A673 (cell line): ENCODE measurements at regions not wholly inside any gene's neighbourhood (a gene's known extent, or its start where the extent isn't known, plus 50 kb on each side); places are given as distances from the start of the nearest gene placed in this dataset.

Source experiments
- BruUV-seq: library from RNA; stranded (reverse); fragments of 400-500 nt; replicated peaks from 2 replicates; lab custom pipeline; 2021; lab: Mats Ljungman, UMichigan
- CTCF ChIA-PET: fragments of 300-600 bp; sonication (Branson Sonifier 250); formaldehyde crosslinking; loops from one replicate; lab custom pipeline; 2022; ENCODE audit warnings: antibody characterized with exemption; lab: Charles Lee
- POLR2A ChIA-PET: fragments of 300-600 bp; sonication (Branson Sonifier 250); formaldehyde crosslinking; loops from one replicate; lab custom pipeline; 2022; ENCODE audit warnings: antibody characterized with exemption; ENCODE audit not compliant: low non-redundant PET; lab: Charles Lee
- DNase-seq: peaks from one replicate; pipeline ENCODE4 v3.0.0-alpha.2; 2015; ENCODE audit warnings: low spot score
- H3K27ac ChIP-seq: fragments of 200-600 bp; sonication (generic); 2 replicates; pipeline ENCODE4 v1.5.1; 2016; ENCODE audit warnings: mixed run types, low read depth, mild to moderate bottlenecking, mixed read lengths, antibody characterized with exemption, low read length; ENCODE audit not compliant: poor library complexity, severe bottlenecking
- H3K27me3 ChIP-seq: fragments of 200-600 bp; sonication (generic); replicated peaks from 2 replicates; pipeline ENCODE4 v1.6.1; 2017; ENCODE audit warnings: mixed run types, low read depth, mild to moderate bottlenecking, mixed read lengths, antibody characterized with exemption, low read length; ENCODE audit not compliant: insufficient read depth, poor library complexity
- H3K36me3 ChIP-seq: fragments of 200-600 bp; sonication (generic); 2 replicates; pipeline ENCODE4 v1.6.1; 2016; ENCODE audit warnings: mixed run types, mild to moderate bottlenecking, mixed read lengths, antibody characterized with exemption, low read length; ENCODE audit not compliant: insufficient read depth, poor library complexity, severe bottlenecking
- H3K4me1 ChIP-seq: fragments of 200-600 bp; sonication (generic); 2 replicates; pipeline ENCODE4 v1.6.1; 2017; ENCODE audit warnings: mixed run types, mild to moderate bottlenecking, mixed read lengths, antibody characterized with exemption, low read length; ENCODE audit not compliant: insufficient read depth, poor library complexity, severe bottlenecking
- H3K4me3 ChIP-seq: fragments of 200-600 bp; sonication (generic); 2 replicates; pipeline ENCODE4 v1.5.1; 2016; ENCODE audit warnings: low read depth, mixed run types, mild to moderate bottlenecking, mixed read lengths, low read length; ENCODE audit not compliant: poor library complexity, severe bottlenecking
- H3K9me3 ChIP-seq: fragments of 200-600 bp; sonication (generic); 2 replicates; pipeline ENCODE4 v1.6.1; 2016; ENCODE audit warnings: mixed run types, low read depth, mild to moderate bottlenecking, mixed read lengths, antibody characterized with exemption, low read length; ENCODE audit not compliant: poor library complexity, severe bottlenecking
- EZH2 ChIP-seq: fragments of 200-600 bp; sonication (generic); IDR thresholded peaks from 2 replicates; pipeline ENCODE4 v1.6.1; 2017; ENCODE audit warnings: borderline replicate concordance, low read depth, mild to moderate bottlenecking, mixed read lengths, antibody characterized with exemption, low read length; ENCODE audit not compliant: poor library complexity, severe bottlenecking
- intact Hi-C: fragments of 100-400 bp; cut with micrococcal nuclease; formaldehyde crosslinking; loops from one replicate; pipeline ENCODE4 v1.10.0; 2022; ENCODE audit not compliant: unreplicated experiment
- TF ChIP-seq, protein P1 (sequence below): fragments of 300-800, 200-600 bp; sonication (generic); conservative IDR thresholded peaks from 2 replicates; pipeline ENCODE4 v1.5.1; 2017; ENCODE audit warnings: low read depth, mild to moderate bottlenecking, antibody characterized with exemption, low read length, moderate library complexity, mixed read lengths

DNA sequence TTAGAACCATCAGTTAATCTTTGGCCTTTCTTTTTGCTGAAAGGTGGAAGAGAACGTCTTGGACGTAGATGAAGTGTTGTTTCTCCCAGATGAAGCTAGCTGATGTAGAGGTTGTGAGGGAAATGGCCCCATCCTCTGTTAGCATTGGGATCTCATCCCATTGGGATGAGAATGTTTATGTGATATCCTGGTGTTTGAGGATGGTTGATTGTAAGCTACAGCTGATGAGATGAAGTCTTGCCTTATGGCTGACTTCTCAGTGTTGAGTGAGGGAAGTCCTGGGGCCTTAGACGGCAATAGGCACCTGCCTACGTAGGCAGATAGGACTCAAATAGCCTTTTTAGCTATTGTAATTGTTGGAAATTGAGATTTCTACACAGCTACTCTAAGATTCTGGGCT lies 211.3 kb downstream of the MYCN start:
- no peaks in the 10 kb centered on the region for H3K36me3 ChIP-seq
- no peak for DNase-seq
- ChIA-PET POLR2A (no interaction called here), CTCF (no interaction called here)
- H3K27me3 ChIP-seq: no peaks in the 10 kb centered on the region
- H3K4me1 ChIP-seq: no peaks in the 10 kb centered on the region
- intact Hi-C loops: no loop called here
- BruUV-seq: no TSS peak
- H3K27ac ChIP-seq: no peak overlapping the region
- TF ChIP-seq, protein P1, sequence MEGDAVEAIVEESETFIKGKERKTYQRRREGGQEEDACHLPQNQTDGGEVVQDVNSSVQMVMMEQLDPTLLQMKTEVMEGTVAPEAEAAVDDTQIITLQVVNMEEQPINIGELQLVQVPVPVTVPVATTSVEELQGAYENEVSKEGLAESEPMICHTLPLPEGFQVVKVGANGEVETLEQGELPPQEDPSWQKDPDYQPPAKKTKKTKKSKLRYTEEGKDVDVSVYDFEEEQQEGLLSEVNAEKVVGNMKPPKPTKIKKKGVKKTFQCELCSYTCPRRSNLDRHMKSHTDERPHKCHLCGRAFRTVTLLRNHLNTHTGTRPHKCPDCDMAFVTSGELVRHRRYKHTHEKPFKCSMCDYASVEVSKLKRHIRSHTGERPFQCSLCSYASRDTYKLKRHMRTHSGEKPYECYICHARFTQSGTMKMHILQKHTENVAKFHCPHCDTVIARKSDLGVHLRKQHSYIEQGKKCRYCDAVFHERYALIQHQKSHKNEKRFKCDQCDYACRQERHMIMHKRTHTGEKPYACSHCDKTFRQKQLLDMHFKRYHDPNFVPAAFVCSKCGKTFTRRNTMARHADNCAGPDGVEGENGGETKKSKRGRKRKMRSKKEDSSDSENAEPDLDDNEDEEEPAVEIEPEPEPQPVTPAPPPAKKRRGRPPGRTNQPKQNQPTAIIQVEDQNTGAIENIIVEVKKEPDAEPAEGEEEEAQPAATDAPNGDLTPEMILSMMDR: no peak
- TF ChIP-seq EZH2: no peak
- H3K4me3 ChIP-seq: no peak overlapping the region
- no peaks in the 10 kb centered on the region for H3K9me3 ChIP-seq

GRCh38 chr2:16151281-16151570 lies 210.9 kb downstream of the MYCN start:
- H3K4me3 ChIP-seq: no peak overlapping the region
- POLR2A ChIA-PET: no interaction called here
- CTCF ChIA-PET: no interaction called here
- no peaks in the 10 kb centered on the region for H3K4me1 ChIP-seq
- H3K36me3 ChIP-seq: no peaks in the 10 kb centered on the region
- no peaks in the 10 kb centered on the region for H3K27me3 ChIP-seq
- no peak for DNase-seq
- TF ChIP-seq, protein P1: no peak
- TF ChIP-seq EZH2: no peak
- H3K9me3 ChIP-seq: no peaks in the 10 kb centered on the region
- H3K27ac ChIP-seq: no peak overlapping the region
- intact Hi-C loops: no loop called here
- no TSS peak for BruUV-seq

- Histone ChIP-seq H3K4me3 (no peak overlapping the region), H3K9me3 (no peaks in the 10 kb centered on the region), H3K36me3 (no peaks in the 10 kb centered on the region), H3K27me3 (no peaks in the 10 kb centered on the region), H3K27ac (no peak overlapping the region), H3K4me1 (no peaks in the 10 kb centered on the region)
- ChIA-PET POLR2A (no interaction called here), CTCF (no interaction called here)
- DNase-seq: no peak
- intact Hi-C loops: no loop called here
- no TSS peak for BruUV-seq
- no peak for TF ChIP-seq EZH2
- TF ChIP-seq, protein P1: no peak
Observed at GRCh38 chr2:16150456-16151280, 210.3 kb downstream of the MYCN start.
